Right cardiac atrium (tissue), 5 donors: ENCODE measurements at regions not wholly inside any gene's neighbourhood (a gene's known extent, or its start where the extent isn't known, plus 50 kb on each side); places are given as distances from the start of the nearest gene placed in this dataset.
A peak's percentile ranks its signal among the peaks of the same experiment; 100 is the strongest.

Source experiments
- ATAC-seq, 2 donors: fragments of 200-7000 bp; cut with Tn5 transposase; one replicate each; pipeline versions ENCODE4 v1.8.0 to v1.9.1; 2020; ENCODE audit warnings: moderate library complexity in 2 of 2, mild to moderate bottlenecking in 1 of 2
- DNase-seq, 3 donors: peaks; one replicate each; pipeline ENCODE4 v3.0.0-alpha.2; 2020
- H3K27ac ChIP-seq: one replicate; pipeline ENCODE4 v1.5.1; 2013; ENCODE audit warnings: mild to moderate bottlenecking, low read length, control low read depth, moderate library complexity
- H3K27me3 ChIP-seq: one replicate; pipeline ENCODE4 v1.6.1; 2013; ENCODE audit not compliant: control insufficient read depth, insufficient read depth
- H3K4me1 ChIP-seq: one replicate; pipeline ENCODE4 v1.6.1; 2013; ENCODE audit warnings: low read length; ENCODE audit not compliant: control insufficient read depth, insufficient read depth
- H3K4me3 ChIP-seq: one replicate; pipeline ENCODE4 v1.5.1; 2013; ENCODE audit warnings: low read length, control low read depth
- H3K9me3 ChIP-seq: one replicate; pipeline ENCODE4 v1.6.1; 2013; ENCODE audit warnings: low read length; ENCODE audit not compliant: control insufficient read depth
- WGBS: extraction: QIAGEN DNeasy Blood & Tissue Kit; methylation state at CpG from one replicate; pipeline ENCODE4 v1.1.7; 2013; 5-methylcytosine and 5-hydroxymethylcytosine counted together
- intact Hi-C, 4 donors: fragments of 100-400 bp; cut with DNase I; formaldehyde crosslinking; loops; one replicate each; pipeline versions ENCODE4 v1.11.0 to v1.14.0; 2022 to 2023
- donor health status: healthy with polysubstance abuse.
- donor health status: DM: no; HTN: yes; CAD: no.
- donor health status: DM: no; HTN: no; CAD: no.
- donor health status: DM: no; HTN: yes; CAD: no; lungs with severe emphysema.
- donor health status: DM: yes; HTN: yes; CAD: no.

- no peak overlapping the region for H3K27ac ChIP-seq
- H3K27me3 ChIP-seq: no peaks in the 10 kb centered on the region
- intact Hi-C loops: no loop called here
- ATAC-seq (peak; percentile 14 to 48), DNase-seq (peak in 2 of 3 donors; percentile 21 to 62)
- no peaks in the 10 kb centered on the region for H3K4me1 ChIP-seq
- no peak overlapping the region for H3K4me3 ChIP-seq
- H3K9me3 ChIP-seq: no peaks in the 10 kb centered on the region
- WGBS: 37% methylated on average over 6 of the region's 6 CpGs
These were observed 299.0 kb upstream of the MSX2 start for GRCh38 chr5:174425271-174425963.

- H3K4me1 ChIP-seq: no peaks in the 10 kb centered on the region
- H3K4me3 ChIP-seq: no peak overlapping the region
- no peaks in the 10 kb centered on the region for H3K27me3 ChIP-seq
- intact Hi-C loops: no loop called here
- no peak overlapping the region for H3K27ac ChIP-seq
- ATAC-seq: no peak
- H3K9me3 ChIP-seq: no peaks in the 10 kb centered on the region
- 26% methylated on average over 5 of the region's 5 CpGs for WGBS
- no peak for DNase-seq
These were observed 298.5 kb upstream of the MSX2 start for GRCh38 chr5:174425964-174426290.

- H3K4me3 ChIP-seq: no peak overlapping the region
- no peaks in the 10 kb centered on the region for H3K27me3 ChIP-seq
- no peak overlapping the region for H3K27ac ChIP-seq
- WGBS: 54% methylated on average over 1 of the region's 1 CpG
- intact Hi-C loops: no loop called here
- H3K4me1 ChIP-seq: no peaks in the 10 kb centered on the region
- ATAC-seq (no peak), DNase-seq (no peak)
- H3K9me3 ChIP-seq: no peaks in the 10 kb centered on the region
These were observed 298.0 kb upstream of the MSX2 start for GRCh38 chr5:174426388-174426787.

- intact Hi-C loops: no loop called here
- H3K27me3 ChIP-seq: no peaks in the 10 kb centered on the region
- no peak overlapping the region for H3K27ac ChIP-seq
- ATAC-seq (no peak), DNase-seq (no peak)
- H3K4me1 ChIP-seq: no peaks in the 10 kb centered on the region
- no peak overlapping the region for H3K4me3 ChIP-seq
- WGBS: 78% methylated on average over 4 of the region's 4 CpGs
- no peaks in the 10 kb centered on the region for H3K9me3 ChIP-seq
These were observed 297.5 kb upstream of the MSX2 start for GRCh38 chr5:174426851-174427250.

- intact Hi-C loops: no loop called here
- Histone ChIP-seq H3K4me1 (no peaks in the 10 kb centered on the region), H3K27me3 (no peaks in the 10 kb centered on the region), H3K9me3 (no peaks in the 10 kb centered on the region), H3K27ac (no peak overlapping the region), H3K4me3 (no peak overlapping the region)
- ATAC-seq (no peak), DNase-seq (no peak)
- WGBS: 83% methylated on average over 5 of the region's 5 CpGs
These were observed 297.1 kb upstream of the MSX2 start for GRCh38 chr5:174427304-174427703.

DNA sequence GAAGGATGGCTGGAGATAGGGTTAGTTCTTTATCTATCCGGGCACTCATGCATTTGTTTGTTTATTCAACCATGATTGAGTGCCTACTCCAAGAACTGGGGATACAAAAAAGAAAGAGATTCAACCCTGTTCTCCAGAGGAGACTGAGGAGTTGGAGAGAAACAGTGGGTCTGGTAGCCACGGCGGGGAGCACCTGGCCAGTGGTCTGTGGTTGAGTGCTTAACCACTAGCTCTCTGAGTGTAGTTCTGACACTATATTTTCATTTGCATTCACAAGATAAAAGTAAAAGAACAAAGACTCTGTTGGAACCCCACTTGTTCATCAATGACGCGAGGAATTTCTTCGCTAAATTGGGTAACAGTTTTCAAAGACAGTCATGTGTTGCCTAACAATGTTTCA, 295.5 kb upstream of the MSX2 start:
- no peak for DNase-seq
- no peaks in the 10 kb centered on the region for H3K9me3 ChIP-seq
- H3K4me1 ChIP-seq: no peaks in the 10 kb centered on the region
- ATAC-seq: no peak
- WGBS: 76% methylated on average over 6 of the region's 6 CpGs
- H3K27me3 ChIP-seq: no peaks in the 10 kb centered on the region
- no peak overlapping the region for H3K27ac ChIP-seq
- H3K4me3 ChIP-seq: no peak overlapping the region
- intact Hi-C loops: no loop called here

DNA sequence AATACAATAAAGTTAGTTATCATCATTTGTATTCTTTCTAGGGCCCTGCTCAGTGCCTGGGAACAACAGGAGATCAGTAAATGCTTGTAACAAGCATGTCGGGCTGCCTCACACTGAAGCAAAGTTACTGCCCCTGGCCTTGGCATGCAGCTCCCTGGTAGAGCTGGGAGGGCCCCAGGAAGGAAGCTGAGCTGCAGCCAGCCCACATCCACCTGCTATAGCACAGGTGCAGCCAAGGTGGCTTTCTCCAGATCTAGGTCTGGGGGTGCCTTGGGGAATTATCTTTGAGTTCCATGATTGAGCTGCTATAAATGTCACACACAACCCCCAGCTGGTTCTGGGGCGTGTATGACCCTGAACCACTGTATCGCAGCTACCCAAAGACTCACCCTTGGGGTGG, 293.4 kb upstream of the MSX2 start:
- intact Hi-C loops: no loop called here
- Histone ChIP-seq H3K27me3 (no peaks in the 10 kb centered on the region), H3K4me1 (no peaks in the 10 kb centered on the region), H3K4me3 (no peak overlapping the region), H3K27ac (no peak overlapping the region), H3K9me3 (no peaks in the 10 kb centered on the region)
- no peak for ATAC-seq
- 73% methylated on average over 3 of the region's 3 CpGs for WGBS
- DNase-seq: no peak

- DNase-seq (no peak), ATAC-seq (no peak)
- Histone ChIP-seq H3K4me3 (no peak overlapping the region), H3K27ac (no peak overlapping the region), H3K27me3 (no peaks in the 10 kb centered on the region), H3K9me3 (no peaks in the 10 kb centered on the region), H3K4me1 (no peaks in the 10 kb centered on the region)
- intact Hi-C loops: no loop called here
- 77% methylated on average over 7 of the region's 7 CpGs for WGBS
These were observed 292.9 kb upstream of the MSX2 start for GRCh38 chr5:174431504-174431903.

DNA sequence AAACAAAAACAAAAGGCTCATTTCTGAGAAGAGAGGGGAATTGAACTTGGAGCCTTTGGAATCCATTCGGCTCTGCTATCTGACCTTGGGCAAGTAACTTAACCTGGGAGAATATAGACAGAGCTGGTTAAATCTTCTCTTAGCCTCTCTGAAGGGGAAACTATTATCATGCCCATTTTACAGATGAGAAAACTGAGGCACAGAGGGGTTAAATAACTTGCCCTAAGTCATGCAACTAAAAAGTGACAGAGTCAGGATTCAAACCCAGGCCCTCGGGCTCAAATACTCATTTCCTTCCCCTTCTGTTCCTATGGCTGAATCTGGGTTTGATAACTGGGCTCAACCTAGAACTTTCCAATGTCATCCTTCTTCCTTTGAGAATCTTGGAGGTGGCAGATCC, 291.3 kb upstream of the MSX2 start:
- no peak overlapping the region for H3K27ac ChIP-seq
- 82% methylated on average over 2 of the region's 2 CpGs for WGBS
- H3K4me1 ChIP-seq: no peaks in the 10 kb centered on the region
- DNase-seq: no peak
- no peaks in the 10 kb centered on the region for H3K27me3 ChIP-seq
- H3K9me3 ChIP-seq: no peaks in the 10 kb centered on the region
- intact Hi-C loops: no loop called here
- ATAC-seq: no peak
- H3K4me3 ChIP-seq: no peak overlapping the region

- WGBS: 65% methylated on average over 4 of the region's 4 CpGs
- no peak for ATAC-seq
- H3K4me1 ChIP-seq: no peaks in the 10 kb centered on the region
- H3K4me3 ChIP-seq: no peak overlapping the region
- H3K9me3 ChIP-seq: no peaks in the 10 kb centered on the region
- intact Hi-C loops: no loop called here
- no peak for DNase-seq
- H3K27me3 ChIP-seq: no peaks in the 10 kb centered on the region
- no peak overlapping the region for H3K27ac ChIP-seq
These were observed 287.6 kb upstream of the MSX2 start for GRCh38 chr5:174436750-174437149.

GRCh38 chr5:174444479-174445188, 279.7 kb upstream of the MSX2 start:
- no peak for DNase-seq
- no peaks in the 10 kb centered on the region for H3K4me1 ChIP-seq
- no peak overlapping the region for H3K27ac ChIP-seq
- H3K27me3 ChIP-seq: no peaks in the 10 kb centered on the region
- H3K9me3 ChIP-seq: no peaks in the 10 kb centered on the region
- intact Hi-C loops: no loop called here
- no peak overlapping the region for H3K4me3 ChIP-seq
- 77% methylated on average over 7 of the region's 7 CpGs for WGBS
- no peak for ATAC-seq

GRCh38 chr5:174446446-174446845, 277.9 kb upstream of the MSX2 start:
- Histone ChIP-seq H3K27me3 (no peaks in the 10 kb centered on the region), H3K9me3 (no peaks in the 10 kb centered on the region), H3K4me1 (no peaks in the 10 kb centered on the region), H3K4me3 (no peak overlapping the region), H3K27ac (no peak overlapping the region)
- DNase-seq: no peak
- no peak for ATAC-seq
- intact Hi-C loops: no loop called here
- WGBS: 58% methylated on average over 6 of the region's 6 CpGs
